ENCODE measurements at regions not wholly inside any gene's neighbourhood (a gene's known extent, or its start where the extent isn't known, plus 50 kb on each side); places are given as distances from the start of the nearest gene placed in this dataset.

DNA sequence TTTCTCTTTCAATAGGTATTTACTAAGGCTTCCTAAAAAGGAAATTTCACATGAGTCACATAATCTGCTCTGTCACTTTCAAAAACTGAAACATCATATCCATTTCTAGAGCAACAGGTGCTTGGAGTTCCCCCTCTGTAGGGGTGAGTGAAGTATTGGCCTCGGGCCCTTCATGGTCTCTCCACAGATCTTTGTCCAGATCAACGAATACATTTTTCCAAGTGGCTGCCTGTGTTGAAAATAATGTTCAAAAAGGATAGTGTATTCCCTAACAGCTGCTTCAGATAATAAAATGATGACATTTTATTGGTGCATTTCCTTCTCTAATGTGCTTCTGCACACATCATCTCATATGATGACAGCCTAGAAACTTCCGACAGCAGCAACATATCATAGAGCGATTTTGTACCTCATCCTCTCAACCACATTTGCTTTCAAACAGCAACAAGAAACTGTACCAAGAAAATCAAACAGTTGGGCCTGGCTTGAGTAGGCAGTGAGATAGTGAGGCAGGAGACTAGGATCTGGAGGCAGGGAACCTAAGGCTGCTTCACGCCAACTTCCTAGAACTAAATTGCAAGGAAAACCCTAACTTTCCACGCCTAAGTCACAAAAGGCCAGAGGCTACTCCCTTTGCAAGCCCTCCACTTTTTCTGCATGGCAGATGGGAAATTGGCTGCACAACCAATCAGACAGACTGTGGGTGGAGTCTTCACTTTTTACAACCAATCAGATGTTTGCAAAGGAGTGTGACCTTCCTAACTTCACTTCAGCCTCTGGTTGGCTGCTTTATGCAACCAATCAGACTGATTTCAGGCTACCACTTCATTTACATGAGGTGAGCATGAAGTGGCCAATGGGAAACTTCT, 340.2 kb downstream of the LRRC3B start:
- TF ChIP-seq, protein P1, sequence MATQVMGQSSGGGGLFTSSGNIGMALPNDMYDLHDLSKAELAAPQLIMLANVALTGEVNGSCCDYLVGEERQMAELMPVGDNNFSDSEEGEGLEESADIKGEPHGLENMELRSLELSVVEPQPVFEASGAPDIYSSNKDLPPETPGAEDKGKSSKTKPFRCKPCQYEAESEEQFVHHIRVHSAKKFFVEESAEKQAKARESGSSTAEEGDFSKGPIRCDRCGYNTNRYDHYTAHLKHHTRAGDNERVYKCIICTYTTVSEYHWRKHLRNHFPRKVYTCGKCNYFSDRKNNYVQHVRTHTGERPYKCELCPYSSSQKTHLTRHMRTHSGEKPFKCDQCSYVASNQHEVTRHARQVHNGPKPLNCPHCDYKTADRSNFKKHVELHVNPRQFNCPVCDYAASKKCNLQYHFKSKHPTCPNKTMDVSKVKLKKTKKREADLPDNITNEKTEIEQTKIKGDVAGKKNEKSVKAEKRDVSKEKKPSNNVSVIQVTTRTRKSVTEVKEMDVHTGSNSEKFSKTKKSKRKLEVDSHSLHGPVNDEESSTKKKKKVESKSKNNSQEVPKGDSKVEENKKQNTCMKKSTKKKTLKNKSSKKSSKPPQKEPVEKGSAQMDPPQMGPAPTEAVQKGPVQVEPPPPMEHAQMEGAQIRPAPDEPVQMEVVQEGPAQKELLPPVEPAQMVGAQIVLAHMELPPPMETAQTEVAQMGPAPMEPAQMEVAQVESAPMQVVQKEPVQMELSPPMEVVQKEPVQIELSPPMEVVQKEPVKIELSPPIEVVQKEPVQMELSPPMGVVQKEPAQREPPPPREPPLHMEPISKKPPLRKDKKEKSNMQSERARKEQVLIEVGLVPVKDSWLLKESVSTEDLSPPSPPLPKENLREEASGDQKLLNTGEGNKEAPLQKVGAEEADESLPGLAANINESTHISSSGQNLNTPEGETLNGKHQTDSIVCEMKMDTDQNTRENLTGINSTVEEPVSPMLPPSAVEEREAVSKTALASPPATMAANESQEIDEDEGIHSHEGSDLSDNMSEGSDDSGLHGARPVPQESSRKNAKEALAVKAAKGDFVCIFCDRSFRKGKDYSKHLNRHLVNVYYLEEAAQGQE (IDR thresholded peaks at IDR 0.05; ENCODE audit: insufficient read depth in 1 of 2, low read depth in 2 of 2, low read length in 2 of 2), result no peak
- TF ChIP-seq TAF1 (IDR thresholded peaks at IDR 0.05; ENCODE audit: borderline replicate concordance, insufficient read depth, low read length) (no peak), FOXP2 (optimal IDR thresholded peaks at IDR 0.05; ENCODE audit: borderline replicate concordance, extremely low read depth, extremely low read length, insufficient read depth) (no peak), SIN3A (IDR thresholded peaks at IDR 0.05; ENCODE audit: borderline replicate concordance, insufficient read depth, low read length) (no peak), POLR2AphosphoS5 (IDR thresholded peaks at IDR 0.05; ENCODE audit: low read depth, low read length) (no peak)

DNA sequence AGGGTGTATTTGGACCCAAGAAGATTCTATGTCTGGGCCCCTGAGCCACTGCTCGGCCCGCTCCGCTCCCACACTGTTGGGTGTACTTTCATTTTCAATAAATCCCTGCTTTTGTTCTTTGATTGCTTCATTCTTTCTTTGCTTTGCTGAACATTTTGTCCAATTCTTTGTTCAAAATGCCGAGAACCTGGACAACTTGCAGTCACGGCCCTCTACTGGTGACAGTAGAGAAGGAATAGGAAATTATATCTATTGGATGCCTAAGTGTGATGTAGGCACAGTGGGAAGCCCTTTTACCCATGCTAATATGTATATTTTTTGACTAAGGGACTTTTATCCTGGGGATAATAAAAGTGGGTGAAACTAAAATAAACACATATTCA, 340.8 kb downstream of the LRRC3B start:
- TF ChIP-seq POLR2AphosphoS5 (IDR thresholded peaks at IDR 0.05; ENCODE audit: low read depth, low read length) (no peak), TAF1 (IDR thresholded peaks at IDR 0.05; ENCODE audit: borderline replicate concordance, insufficient read depth, low read length) (no peak), FOXP2 (optimal IDR thresholded peaks at IDR 0.05; ENCODE audit: borderline replicate concordance, extremely low read depth, extremely low read length, insufficient read depth) (no peak), SIN3A (IDR thresholded peaks at IDR 0.05; ENCODE audit: borderline replicate concordance, insufficient read depth, low read length) (no peak)
- TF ChIP-seq, protein P1 (IDR thresholded peaks at IDR 0.05; ENCODE audit: insufficient read depth in 1 of 2, low read depth in 2 of 2, low read length in 2 of 2), result no peak

DNA sequence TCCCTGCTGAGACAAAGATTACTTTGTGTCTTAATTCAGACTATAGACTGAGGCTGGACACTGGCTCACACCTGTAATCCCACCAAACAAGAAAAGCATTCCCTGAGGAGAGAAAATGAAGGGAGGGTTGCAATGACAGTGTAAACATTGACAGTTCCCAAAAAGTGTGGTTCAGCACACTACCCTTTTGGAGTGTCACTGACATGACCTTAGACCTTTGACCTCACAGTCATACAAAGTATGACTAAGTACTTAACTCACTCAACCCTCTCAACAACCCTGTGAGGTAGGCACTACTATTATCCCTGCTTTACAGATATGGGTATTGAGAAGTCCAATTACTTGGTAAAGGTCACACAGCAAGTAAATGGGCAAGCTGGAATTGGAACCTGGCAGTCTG, 341.7 kb downstream of the LRRC3B start:
- no peak for TF ChIP-seq TAF1 (IDR thresholded peaks at IDR 0.05; ENCODE audit: borderline replicate concordance, insufficient read depth, low read length)
- TF ChIP-seq SIN3A (IDR thresholded peaks at IDR 0.05; ENCODE audit: borderline replicate concordance, insufficient read depth, low read length), result no peak
- no peak for TF ChIP-seq FOXP2 (optimal IDR thresholded peaks at IDR 0.05; ENCODE audit: borderline replicate concordance, extremely low read depth, extremely low read length, insufficient read depth)
- TF ChIP-seq, protein P1 (IDR thresholded peaks at IDR 0.05; ENCODE audit: insufficient read depth in 1 of 2, low read depth in 2 of 2, low read length in 2 of 2), result no peak
- no peak for TF ChIP-seq POLR2AphosphoS5 (IDR thresholded peaks at IDR 0.05; ENCODE audit: low read depth, low read length)

DNA sequence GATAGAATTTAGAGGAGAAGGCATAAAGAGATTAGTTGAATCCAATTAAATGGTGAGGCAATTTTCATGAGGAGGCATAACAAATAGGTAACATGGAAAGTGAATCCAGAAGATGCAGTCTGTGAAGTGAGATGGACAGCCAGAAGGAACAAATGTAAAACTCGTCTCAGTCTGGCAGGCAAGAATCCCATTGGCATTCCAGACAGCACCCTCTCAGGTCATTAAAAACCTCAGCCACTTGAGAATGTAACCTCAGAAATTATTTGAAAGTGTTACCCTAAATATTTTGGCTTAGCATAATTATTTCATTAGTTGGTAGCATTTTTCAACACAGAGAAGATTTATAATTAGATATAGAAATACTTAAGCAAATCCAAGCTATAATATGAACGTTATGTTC, 342.3 kb downstream of the LRRC3B start:
- TF ChIP-seq, protein P1 (IDR thresholded peaks at IDR 0.05; ENCODE audit: insufficient read depth in 1 of 2, low read depth in 2 of 2, low read length in 2 of 2), result no peak
- TF ChIP-seq SIN3A (IDR thresholded peaks at IDR 0.05; ENCODE audit: borderline replicate concordance, insufficient read depth, low read length) (no peak), TAF1 (IDR thresholded peaks at IDR 0.05; ENCODE audit: borderline replicate concordance, insufficient read depth, low read length) (no peak), FOXP2 (optimal IDR thresholded peaks at IDR 0.05; ENCODE audit: borderline replicate concordance, extremely low read depth, extremely low read length, insufficient read depth) (no peak)
